Neutrophil (primary cell): ENCODE measurements at regions not wholly inside any gene's neighbourhood (a gene's known extent, or its start where the extent isn't known, plus 50 kb on each side); places are given as distances from the start of the nearest gene placed in this dataset.

Source experiments
- H3K27ac ChIP-seq: fragments of 200-600 bp; sonication (generic); 2 replicates; pipeline ENCODE4 v1.5.1; 2016; ENCODE audit warnings: mild to moderate bottlenecking, moderate library complexity
- H3K27me3 ChIP-seq: fragments of 200-600 bp; sonication (generic); 2 replicates; pipeline ENCODE4 v1.6.0; 2016; ENCODE audit warnings: mild to moderate bottlenecking
- H3K36me3 ChIP-seq: fragments of 200-600 bp; sonication (generic); 2 replicates; pipeline ENCODE4 v1.5.1; 2017
- H3K4me1 ChIP-seq, 2 experiments: fragments of 200-600 bp in 1 of 2; sonication (generic) in 1 of 2; 1 replicate in 1 of 2; 2 replicates in 1 of 2; pipeline versions ENCODE4 v1.5.1 to v1.6.1; 2013 to 2016; ENCODE audit warnings: low read depth in 1 of 2, low read length in 1 of 2, mild to moderate bottlenecking in 1 of 2, moderate library complexity in 1 of 2; ENCODE audit not compliant: control insufficient read depth in 1 of 2, insufficient read depth in 1 of 2
- H3K4me3 ChIP-seq, 2 experiments: fragments of 200-600 bp in 1 of 2; sonication (generic) in 1 of 2; 1 replicate in 1 of 2; 2 replicates in 1 of 2; pipeline ENCODE4 v1.5.1; 2013 to 2016; ENCODE audit warnings: low read depth in 1 of 2, low read length in 1 of 2, mild to moderate bottlenecking in 1 of 2, moderate library complexity in 1 of 2
- H3K9me3 ChIP-seq: fragments of 200-600 bp; sonication (generic); 2 replicates; pipeline ENCODE4 v1.5.1; 2016
- CTCF ChIP-seq: fragments of 200-600 bp; sonication (generic); IDR thresholded peaks from 2 replicates; pipeline ENCODE4 v1.5.1; 2016; ENCODE audit warnings: antibody characterized with exemption

GRCh38 chr15:38885471-38885952 lies 320.9 kb upstream of the RASGRP1 start:
- no peaks in the 10 kb centered on the region for H3K27me3 ChIP-seq
- H3K9me3 ChIP-seq, result no peaks in the 10 kb centered on the region
- H3K36me3 ChIP-seq, result no peaks in the 10 kb centered on the region
- H3K4me3 ChIP-seq, result no peak overlapping the region
- no peaks in the 10 kb centered on the region for H3K4me1 ChIP-seq
- TF ChIP-seq CTCF, result no peak
- H3K27ac ChIP-seq, result no peak overlapping the region

GRCh38 chr15:38886315-38887163 lies 321.9 kb upstream of the RASGRP1 start:
- no peaks in the 10 kb centered on the region for H3K4me1 ChIP-seq
- H3K4me3 ChIP-seq, result no peak overlapping the region
- H3K9me3 ChIP-seq, result no peaks in the 10 kb centered on the region
- no peak for TF ChIP-seq CTCF
- no peak overlapping the region for H3K27ac ChIP-seq
- H3K27me3 ChIP-seq, result no peaks in the 10 kb centered on the region
- H3K36me3 ChIP-seq, result no peaks in the 10 kb centered on the region

- H3K4me3 ChIP-seq, result no peak overlapping the region
- TF ChIP-seq CTCF, result no peak
- no peaks in the 10 kb centered on the region for H3K9me3 ChIP-seq
- H3K36me3 ChIP-seq, result no peaks in the 10 kb centered on the region
- H3K4me1 ChIP-seq, result no peaks in the 10 kb centered on the region
- no peak overlapping the region for H3K27ac ChIP-seq
- no peaks in the 10 kb centered on the region for H3K27me3 ChIP-seq
Observed at GRCh38 chr15:38888701-38889221, 324.1 kb upstream of the RASGRP1 start.

- no peaks in the 10 kb centered on the region for H3K9me3 ChIP-seq
- H3K27ac ChIP-seq, result no peak overlapping the region
- no peaks in the 10 kb centered on the region for H3K27me3 ChIP-seq
- H3K4me1 ChIP-seq, result no peaks in the 10 kb centered on the region
- no peak for TF ChIP-seq CTCF
- H3K36me3 ChIP-seq, result no peaks in the 10 kb centered on the region
- no peak overlapping the region for H3K4me3 ChIP-seq
Observed at GRCh38 chr15:38890194-38890593, 325.6 kb upstream of the RASGRP1 start.

GRCh38 chr15:38893925-38894242 lies 329.3 kb upstream of the RASGRP1 start:
- no peak for TF ChIP-seq CTCF
- no peak overlapping the region for H3K27ac ChIP-seq
- H3K9me3 ChIP-seq, result no peaks in the 10 kb centered on the region
- H3K36me3 ChIP-seq, result no peaks in the 10 kb centered on the region
- no peaks in the 10 kb centered on the region for H3K4me1 ChIP-seq
- H3K27me3 ChIP-seq, result no peaks in the 10 kb centered on the region
- H3K4me3 ChIP-seq, result no peak overlapping the region
